Caco-2 (cell line): ENCODE measurements at regions not wholly inside any gene's neighbourhood (a gene's known extent, or its start where the extent isn't known, plus 50 kb on each side); places are given as distances from the start of the nearest gene placed in this dataset.

ENCODE experiments used
- BruUV-seq: library from RNA; stranded (reverse); fragments of 400-500 nt; replicated peaks from 2 replicates; lab custom pipeline; 2021; lab: Mats Ljungman, UMichigan
- CTCF ChIA-PET: fragments of 300-600 bp; sonication (Branson Sonifier 250); formaldehyde crosslinking; loops from one replicate; lab custom pipeline; 2022; ENCODE audit warnings: antibody characterized with exemption; lab: Charles Lee
- POLR2A ChIA-PET: fragments of 300-600 bp; sonication (Branson Sonifier 250); formaldehyde crosslinking; loops from one replicate; lab custom pipeline; 2022; ENCODE audit warnings: antibody characterized with exemption; lab: Charles Lee
- DNase-seq, 2 experiments: peaks; one replicate each; pipeline versions ENCODE4 v3.0.0 to v3.0.0-alpha.2; 2020 to 2022
- H3K27me3 ChIP-seq: replicated peaks from 2 replicates; pipeline ENCODE4 v1.6.0; 2011; ENCODE audit warnings: low read length; ENCODE audit not compliant: control insufficient read depth, insufficient read depth
- H3K36me3 ChIP-seq: 2 replicates; pipeline ENCODE4 v1.5.1; 2011; ENCODE audit warnings: low read length; ENCODE audit not compliant: control insufficient read depth, insufficient read depth
- H3K4me1 ChIP-seq: fragments of 250-450 bp; sonication (Bioruptor Pico); 2 replicates; pipeline ENCODE4 v1.5.1; 2020; ENCODE audit warnings: mild to moderate bottlenecking
- H3K4me3 ChIP-seq: 2 replicates; pipeline ENCODE4 v1.5.1; 2011; ENCODE audit warnings: low read depth, mild to moderate bottlenecking, control low read depth, low read length
- H3K9me3 ChIP-seq: fragments of 250-450 bp; sonication (Bioruptor Pico); 2 replicates; pipeline ENCODE4 v1.5.1; 2020; ENCODE audit warnings: mild to moderate bottlenecking, moderate library complexity
- H3K27ac Mint-ChIP-seq: one replicate; pipeline ENCODE4 v1.8.0; 2022; ENCODE audit warnings: mixed read lengths; ENCODE audit not compliant: unreplicated experiment
- H3K27me3 Mint-ChIP-seq: one replicate; pipeline ENCODE4 v1.8.0; 2022; ENCODE audit warnings: mixed read lengths; ENCODE audit not compliant: insufficient read depth, unreplicated experiment
- H3K36me3 Mint-ChIP-seq: one replicate; pipeline ENCODE4 v1.8.0; 2022; ENCODE audit warnings: mild to moderate bottlenecking, mixed read lengths; ENCODE audit not compliant: insufficient read depth, unreplicated experiment
- H3K4me1 Mint-ChIP-seq: one replicate; pipeline ENCODE4 v1.8.0; 2022; ENCODE audit warnings: low read depth, mixed read lengths; ENCODE audit not compliant: unreplicated experiment
- H3K4me3 Mint-ChIP-seq: one replicate; pipeline ENCODE4 v1.8.0; 2022; ENCODE audit warnings: mild to moderate bottlenecking, moderate library complexity, mixed read lengths; ENCODE audit not compliant: unreplicated experiment
- H3K9me3 Mint-ChIP-seq: one replicate; pipeline ENCODE4 v1.8.0; 2022; ENCODE audit warnings: mixed read lengths; ENCODE audit not compliant: unreplicated experiment
- intact Hi-C: fragments of 100-400 bp; cut with micrococcal nuclease; formaldehyde crosslinking; loops from one replicate; pipeline ENCODE4 v1.10.0; 2022; ENCODE audit not compliant: unreplicated experiment
- TF ChIP-seq, protein P1 (sequence below), 2 experiments: fragments of 200-600 bp in 1 of 2; IDR thresholded peaks; 1 replicate in 1 of 2; 2 replicates in 1 of 2; pipeline versions ENCODE4 v1.5.1 to v1.8.0; 2011 to 2022; ENCODE audit warnings: antibody characterized with exemption in 1 of 2, control low read depth in 1 of 2, inconsistent platforms in 1 of 2, low read depth in 1 of 2, low read length in 1 of 2, mild to moderate bottlenecking in 1 of 2, moderate library complexity in 1 of 2; ENCODE audit not compliant: insufficient read depth in 1 of 2, severe bottlenecking in 1 of 2, unreplicated experiment in 1 of 2

DNA sequence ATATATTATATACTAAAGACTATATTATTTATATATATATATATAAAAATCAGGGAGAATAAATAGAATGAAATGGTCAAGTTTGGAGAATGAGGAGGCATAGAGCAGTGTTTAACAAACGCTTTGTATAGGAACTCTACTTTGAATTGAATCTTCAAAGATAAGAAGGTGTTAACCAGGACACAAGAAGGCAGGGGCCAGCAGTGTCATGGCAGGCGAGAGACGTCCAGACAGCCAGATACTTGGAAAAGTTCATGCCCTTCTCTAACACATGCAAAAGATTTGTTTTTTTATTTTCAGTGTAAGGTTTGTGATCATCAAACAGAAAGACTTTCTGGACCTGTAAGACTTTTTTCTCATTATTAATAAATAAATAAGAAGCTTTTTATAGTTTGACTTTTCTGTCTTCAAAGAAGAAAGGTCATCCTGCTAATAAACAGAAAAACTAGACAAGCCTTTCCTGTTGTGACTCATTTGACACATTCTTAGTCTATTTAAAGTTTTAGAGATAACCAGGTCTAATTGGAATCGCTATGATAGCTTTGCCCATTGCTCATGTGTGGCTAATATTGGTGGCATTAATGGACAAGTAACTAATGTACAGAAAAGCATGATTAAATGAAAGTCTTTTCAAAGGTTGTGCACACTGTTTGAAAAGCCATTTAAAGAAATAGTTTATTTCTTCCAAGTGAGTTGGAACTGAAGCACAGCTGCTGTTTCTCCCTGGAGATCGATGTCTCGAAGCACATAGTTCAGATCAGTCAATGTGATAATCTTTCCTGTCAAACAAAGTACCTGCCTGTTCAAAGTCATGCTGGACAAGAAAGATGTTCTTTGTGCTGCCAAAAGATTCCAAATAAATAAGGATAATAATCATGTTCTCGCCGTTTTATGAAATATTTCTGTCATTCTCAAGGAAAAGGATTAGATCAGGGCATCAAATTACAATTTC lies 420.4 kb upstream of the OPRM1 start:
- no peaks in the 10 kb centered on the region for H3K27me3 Mint-ChIP-seq
- no TSS peak for BruUV-seq
- CTCF ChIA-PET, result no interaction called here

DNA sequence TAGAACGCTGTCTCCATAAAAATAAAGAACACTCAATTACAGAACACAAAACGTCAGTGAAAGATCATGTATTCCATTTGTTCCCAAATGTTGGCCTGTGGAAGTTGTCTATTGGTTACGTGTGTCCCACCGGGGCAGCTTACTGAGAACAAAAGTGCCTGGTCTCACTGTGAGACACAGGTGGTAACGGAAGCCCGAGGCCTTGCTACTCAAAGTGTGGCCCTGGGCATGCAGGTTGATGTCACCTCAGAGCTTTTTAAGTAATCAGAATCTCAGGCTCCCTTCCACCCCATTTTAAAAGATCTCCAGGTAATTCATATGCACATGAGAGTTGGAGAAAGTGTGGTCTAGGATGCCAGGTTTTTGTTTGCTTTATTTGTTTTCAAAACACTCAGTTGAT lies 422.5 kb upstream of the OPRM1 start:
- no peaks in the 10 kb centered on the region for H3K9me3 ChIP-seq
- Mint-ChIP-seq H3K27me3 (no peaks in the 10 kb centered on the region), H3K4me1 (no peaks in the 10 kb centered on the region), H3K4me3 (no peak overlapping the region), H3K36me3 (no peaks in the 10 kb centered on the region), H3K9me3 (no peaks in the 10 kb centered on the region), H3K27ac (no peak overlapping the region)
- BruUV-seq, result no TSS peak
- intact Hi-C loops, result no loop called here
- no peaks in the 10 kb centered on the region for H3K27me3 ChIP-seq
- DNase-seq, result no peak
- ChIA-PET CTCF (no interaction called here), POLR2A (no interaction called here)
- H3K4me1 ChIP-seq, result no peaks in the 10 kb centered on the region
- no peak overlapping the region for H3K4me3 ChIP-seq
- TF ChIP-seq, protein P1, sequence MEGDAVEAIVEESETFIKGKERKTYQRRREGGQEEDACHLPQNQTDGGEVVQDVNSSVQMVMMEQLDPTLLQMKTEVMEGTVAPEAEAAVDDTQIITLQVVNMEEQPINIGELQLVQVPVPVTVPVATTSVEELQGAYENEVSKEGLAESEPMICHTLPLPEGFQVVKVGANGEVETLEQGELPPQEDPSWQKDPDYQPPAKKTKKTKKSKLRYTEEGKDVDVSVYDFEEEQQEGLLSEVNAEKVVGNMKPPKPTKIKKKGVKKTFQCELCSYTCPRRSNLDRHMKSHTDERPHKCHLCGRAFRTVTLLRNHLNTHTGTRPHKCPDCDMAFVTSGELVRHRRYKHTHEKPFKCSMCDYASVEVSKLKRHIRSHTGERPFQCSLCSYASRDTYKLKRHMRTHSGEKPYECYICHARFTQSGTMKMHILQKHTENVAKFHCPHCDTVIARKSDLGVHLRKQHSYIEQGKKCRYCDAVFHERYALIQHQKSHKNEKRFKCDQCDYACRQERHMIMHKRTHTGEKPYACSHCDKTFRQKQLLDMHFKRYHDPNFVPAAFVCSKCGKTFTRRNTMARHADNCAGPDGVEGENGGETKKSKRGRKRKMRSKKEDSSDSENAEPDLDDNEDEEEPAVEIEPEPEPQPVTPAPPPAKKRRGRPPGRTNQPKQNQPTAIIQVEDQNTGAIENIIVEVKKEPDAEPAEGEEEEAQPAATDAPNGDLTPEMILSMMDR (IDR thresholded peaks at IDR 0.05; ENCODE audit: insufficient read depth in 1 of 2, low read depth in 1 of 2, low read length in 1 of 2, severe bottlenecking in 1 of 2, unreplicated experiment in 1 of 2), result no peak
- no peaks in the 10 kb centered on the region for H3K36me3 ChIP-seq

More for the DNA sequence above, 420.4 kb upstream of the OPRM1 start:
- Mint-ChIP-seq H3K4me3 (no peak overlapping the region), H3K27ac (no peak overlapping the region), H3K4me1 (no peaks in the 10 kb centered on the region), H3K36me3 (no peaks in the 10 kb centered on the region), H3K9me3 (no peaks in the 10 kb centered on the region)
- H3K36me3 ChIP-seq, result no peaks in the 10 kb centered on the region
- TF ChIP-seq, protein P1 (IDR thresholded peaks at IDR 0.05; ENCODE audit: insufficient read depth in 1 of 2, low read depth in 1 of 2, low read length in 1 of 2, severe bottlenecking in 1 of 2, unreplicated experiment in 1 of 2), result no peak
- H3K4me3 ChIP-seq, result no peak overlapping the region
- POLR2A ChIA-PET, result no interaction called here
- no peaks in the 10 kb centered on the region for H3K4me1 ChIP-seq
- H3K9me3 ChIP-seq, result no peaks in the 10 kb centered on the region
- no peak for DNase-seq
- intact Hi-C loops, result no loop called here
- no peaks in the 10 kb centered on the region for H3K27me3 ChIP-seq

DNA sequence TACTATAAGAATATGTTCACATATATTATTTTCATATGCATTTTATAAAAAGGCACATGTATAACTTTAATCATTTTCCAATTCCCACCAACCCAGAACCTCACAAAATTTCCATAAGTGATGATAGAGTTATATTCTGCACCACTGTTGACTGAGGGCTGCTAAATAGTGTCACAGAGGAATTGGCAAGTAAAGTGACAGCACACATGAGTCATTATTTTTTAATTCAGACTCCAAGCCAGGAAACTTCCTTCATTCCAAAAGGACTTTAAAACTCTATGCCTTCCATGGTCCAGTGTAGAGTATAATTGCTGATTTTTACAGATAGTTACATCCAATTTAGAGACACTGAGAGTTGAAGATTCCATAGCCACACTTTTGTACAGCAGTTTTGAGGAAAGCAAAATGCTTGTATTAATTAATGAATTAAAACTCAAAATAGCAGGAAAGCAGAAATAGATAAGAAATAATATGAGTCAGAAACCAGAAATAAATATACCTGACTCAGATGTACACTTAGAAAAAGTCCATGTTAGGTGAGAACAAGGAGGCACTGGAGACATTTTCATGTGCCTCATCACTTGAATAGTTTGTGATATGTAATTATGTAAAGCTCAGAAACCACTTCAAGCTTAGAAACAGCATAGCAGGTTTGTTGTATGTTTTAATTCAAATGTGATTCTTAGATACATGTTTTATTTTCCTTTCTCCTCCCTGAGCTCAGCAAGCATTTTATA lies 425.2 kb upstream of the OPRM1 start:
- Mint-ChIP-seq H3K4me1 (no peaks in the 10 kb centered on the region), H3K4me3 (no peak overlapping the region), H3K36me3 (no peaks in the 10 kb centered on the region), H3K27me3 (peaks cover 2% of the 10 kb centered on the region), H3K27ac (no peak overlapping the region), H3K9me3 (no peaks in the 10 kb centered on the region)
- no peaks in the 10 kb centered on the region for H3K36me3 ChIP-seq
- intact Hi-C loops, result no loop called here
- CTCF ChIA-PET, result no interaction called here
- no peaks in the 10 kb centered on the region for H3K9me3 ChIP-seq
- POLR2A ChIA-PET, result no interaction called here
- TF ChIP-seq, protein P1 (IDR thresholded peaks at IDR 0.05; ENCODE audit: insufficient read depth in 1 of 2, low read depth in 1 of 2, low read length in 1 of 2, severe bottlenecking in 1 of 2, unreplicated experiment in 1 of 2), result no peak
- no peak overlapping the region for H3K4me3 ChIP-seq
- H3K4me1 ChIP-seq, result no peaks in the 10 kb centered on the region
- H3K27me3 ChIP-seq, result no peaks in the 10 kb centered on the region
- no TSS peak for BruUV-seq
- no peak for DNase-seq
